H9 (cell line): ENCODE measurements at regions not wholly inside any gene's neighbourhood (a gene's known extent, or its start where the extent isn't known, plus 50 kb on each side); places are given as distances from the start of the nearest gene placed in this dataset.

Source experiments
- DNase-seq: peaks from one replicate; pipeline ENCODE4 v3.0.0-alpha.2; 2017
- H2AFZ ChIP-seq: one replicate; pipeline ENCODE4 v1.6.1; 2013; ENCODE audit warnings: mild to moderate bottlenecking, low read length, control low read depth, moderate library complexity
- H2AK5ac ChIP-seq: 2 replicates; pipeline ENCODE4 v1.6.1; 2013; ENCODE audit warnings: low read length, control low read depth, mixed read lengths; ENCODE audit not compliant: insufficient read length
- H2BK120ac ChIP-seq: one replicate; pipeline ENCODE4 v1.6.1; 2013; ENCODE audit warnings: low read depth, mild to moderate bottlenecking, low read length, control low read depth, inconsistent platforms; ENCODE audit not compliant: poor library complexity, severe bottlenecking
- H2BK12ac ChIP-seq: 2 replicates; pipeline ENCODE4 v1.6.1; 2013; ENCODE audit warnings: low read length, control low read depth, mixed read lengths, low read depth; ENCODE audit not compliant: insufficient read length
- H2BK15ac ChIP-seq: 2 replicates; pipeline ENCODE4 v1.6.1; 2013; ENCODE audit warnings: low read depth, low read length, control low read depth
- H2BK20ac ChIP-seq: one replicate; pipeline ENCODE4 v1.6.1; 2013; ENCODE audit warnings: low read depth, mild to moderate bottlenecking, low read length, control low read depth, inconsistent platforms; ENCODE audit not compliant: poor library complexity, severe bottlenecking
- H2BK5ac ChIP-seq: 2 replicates; pipeline ENCODE4 v1.6.1; 2013; ENCODE audit warnings: low read length, control low read depth, mixed read lengths; ENCODE audit not compliant: insufficient read length
- H3K14ac ChIP-seq: 2 replicates; pipeline ENCODE4 v1.6.1; 2013; ENCODE audit warnings: low read length, control low read depth; ENCODE audit not compliant: insufficient read depth
- H3K18ac ChIP-seq: 2 replicates; pipeline ENCODE4 v1.6.1; 2013; ENCODE audit warnings: low read depth, mild to moderate bottlenecking, mixed read lengths, low read length, control low read depth; ENCODE audit not compliant: insufficient read length
- H3K23ac ChIP-seq: 2 replicates; pipeline ENCODE4 v1.6.1; 2013; ENCODE audit warnings: low read length, control low read depth, mixed read lengths, low read depth; ENCODE audit not compliant: insufficient read length
- H3K23me2 ChIP-seq: 2 replicates; pipeline ENCODE4 v1.6.1; 2013; ENCODE audit warnings: low read depth, mild to moderate bottlenecking, mixed read lengths, low read length, control low read depth; ENCODE audit not compliant: insufficient read length, poor library complexity, severe bottlenecking
- H3K27ac ChIP-seq: 2 replicates; pipeline ENCODE4 v1.5.1; 2013; ENCODE audit warnings: low read length, control low read depth, mixed read lengths, low read depth; ENCODE audit not compliant: insufficient read length
- H3K27me3 ChIP-seq: 2 replicates; pipeline ENCODE4 v1.6.1; 2013; ENCODE audit warnings: low read length, control low read depth, inconsistent platforms; ENCODE audit not compliant: insufficient read depth
- H3K4ac ChIP-seq: 2 replicates; pipeline ENCODE4 v1.6.1; 2013; ENCODE audit warnings: low read depth, mild to moderate bottlenecking, control low read depth, inconsistent platforms, low read length, moderate library complexity
- H3K4me1 ChIP-seq: 2 replicates; pipeline ENCODE4 v1.6.1; 2013; ENCODE audit warnings: low read length, control low read depth, inconsistent platforms; ENCODE audit not compliant: insufficient read depth
- H3K4me2 ChIP-seq: 2 replicates; pipeline ENCODE4 v1.6.1; 2013; ENCODE audit warnings: low read length, control low read depth, mixed read lengths; ENCODE audit not compliant: insufficient read length, insufficient read depth
- H3K56ac ChIP-seq: 2 replicates; pipeline ENCODE4 v1.6.1; 2013; ENCODE audit warnings: low read depth, mild to moderate bottlenecking, mixed read lengths, low read length, control low read depth; ENCODE audit not compliant: insufficient read length
- H3K79me1 ChIP-seq: 2 replicates; pipeline ENCODE4 v1.6.1; 2013; ENCODE audit warnings: low read depth, mild to moderate bottlenecking, moderate library complexity, low read length, control low read depth, inconsistent platforms; ENCODE audit not compliant: insufficient read depth, poor library complexity, severe bottlenecking
- H3K79me2 ChIP-seq: 2 replicates; pipeline ENCODE4 v1.6.1; 2013; ENCODE audit warnings: low read length, control low read depth, inconsistent platforms; ENCODE audit not compliant: insufficient read depth
- H3K9ac ChIP-seq: 2 replicates; pipeline ENCODE4 v1.6.1; 2013; ENCODE audit warnings: low read length, control low read depth, mixed read lengths; ENCODE audit not compliant: insufficient read length; ENCODE audit errors: extremely low read depth
- H3K9me3 ChIP-seq: one replicate; pipeline ENCODE4 v1.6.1; 2013; ENCODE audit warnings: low read depth, low read length, inconsistent platforms; ENCODE audit not compliant: control insufficient read depth
- H3T11ph ChIP-seq: one replicate; pipeline ENCODE4 v1.6.1; 2013; ENCODE audit warnings: mild to moderate bottlenecking, low read length, control low read depth, inconsistent platforms
- H4K20me1 ChIP-seq: one replicate; pipeline ENCODE4 v1.6.1; 2013; ENCODE audit not compliant: control insufficient read depth, insufficient read length, insufficient read depth
- H4K5ac ChIP-seq: 2 replicates; pipeline ENCODE4 v1.6.1; 2013; ENCODE audit warnings: low read depth, mild to moderate bottlenecking, mixed read lengths, low read length, control low read depth; ENCODE audit not compliant: insufficient read length
- H4K8ac ChIP-seq: replicated peaks from 2 replicates; pipeline ENCODE4 v1.6.1; 2013; ENCODE audit warnings: low read length, control low read depth, mixed read lengths, low read depth; ENCODE audit not compliant: insufficient read length
- H4K91ac ChIP-seq: 2 replicates; pipeline ENCODE4 v1.6.1; 2013; ENCODE audit warnings: low read depth, mild to moderate bottlenecking, moderate library complexity, mixed read lengths, low read length, control low read depth; ENCODE audit not compliant: insufficient read length
- H3K27ac Mint-ChIP-seq, 3 experiments: 2 replicates in 2 of 3; 3 replicates in 1 of 3; pipeline ENCODE4 v1.8.0; 2020 to 2021; ENCODE audit warnings: mixed read lengths in 3 of 3, mild to moderate bottlenecking in 1 of 3, moderate library complexity in 1 of 3
- H3K27me3 Mint-ChIP-seq: 2 replicates; pipeline ENCODE4 v1.8.0; 2021; ENCODE audit warnings: low read depth, mild to moderate bottlenecking, moderate library complexity, mixed read lengths
- H3K36me3 Mint-ChIP-seq, 3 experiments: 2 replicates in 2 of 3; 3 replicates in 1 of 3; pipeline ENCODE4 v1.8.0; 2020 to 2021; ENCODE audit warnings: low read depth in 3 of 3, mixed read lengths in 3 of 3; ENCODE audit not compliant: insufficient read depth in 1 of 3
- H3K4me1 Mint-ChIP-seq, 2 experiments: 2 replicates each; pipeline ENCODE4 v1.8.0; 2020; ENCODE audit warnings: mixed read lengths in 2 of 2
- H3K4me3 Mint-ChIP-seq, 2 experiments: 2 replicates in 1 of 2; 3 replicates in 1 of 2; pipeline ENCODE4 v1.8.0; 2020 to 2021; ENCODE audit warnings: mild to moderate bottlenecking in 2 of 2, mixed read lengths in 2 of 2, moderate library complexity in 1 of 2
- H3K9me3 Mint-ChIP-seq, 2 experiments: 2 replicates in 1 of 2; 3 replicates in 1 of 2; pipeline ENCODE4 v1.8.0; 2020; ENCODE audit warnings: mild to moderate bottlenecking in 2 of 2, mixed read lengths in 2 of 2, moderate library complexity in 1 of 2
- CTCF ChIP-seq: fragments of 200-600 bp; sonication (generic); conservative IDR thresholded peaks from 3 replicates; pipeline ENCODE4 v1.8.0; 2021; ENCODE audit warnings: antibody characterized with exemption, mild to moderate bottlenecking
- WGBS: extraction: QIAGEN DNeasy Blood & Tissue Kit; methylation state at CpG from one replicate; pipeline ENCODE4 v1.1.7; 2013; ENCODE audit warnings: missing lambda C conversion rate, low lambda C conversion rate, mixed read lengths; ENCODE audit not compliant: insufficient read length; ENCODE audit errors: extremely low coverage; 5-methylcytosine and 5-hydroxymethylcytosine counted together

GRCh38 chr12:115030017-115030416, 346.0 kb upstream of the TBX3 start:
- Histone ChIP-seq H3K79me1 (no peaks in the 10 kb centered on the region), H3K23me2 (no peaks in the 10 kb centered on the region), H4K8ac (no peak overlapping the region), H4K20me1 (no peaks in the 10 kb centered on the region), H3K4me2 (no peak overlapping the region), H3K18ac (no peak overlapping the region), H4K91ac (no peak overlapping the region), H4K5ac (no peak overlapping the region), H2BK15ac (no peak overlapping the region), H3K23ac (no peak overlapping the region), H3K27me3 (no peaks in the 10 kb centered on the region), H3K56ac (no peak overlapping the region), H2AK5ac (no peak overlapping the region), H2AFZ (no peak overlapping the region), H3K27ac (no peak overlapping the region), H2BK120ac (no peak overlapping the region), H3T11ph (no peak overlapping the region), H3K79me2 (no peaks in the 10 kb centered on the region), H2BK12ac (no peak overlapping the region), H2BK5ac (no peak overlapping the region), H3K14ac (no peak overlapping the region), H2BK20ac (no peak overlapping the region), H3K4me1 (no peaks in the 10 kb centered on the region), H3K9me3 (no peaks in the 10 kb centered on the region), H3K9ac (no peak overlapping the region), H3K4ac (no peak overlapping the region)
- peaks cover 0 to 4% (median 0%) of the 10 kb centered on the region in 3 experiments; a peak in 1 of 7 replicates for H3K36me3 Mint-ChIP-seq
- peaks cover 4% of the 10 kb centered on the region for H3K27me3 Mint-ChIP-seq
- no peak for TF ChIP-seq CTCF
- no peak overlapping the region for H3K27ac Mint-ChIP-seq
- no peaks in the 10 kb centered on the region for H3K4me1 Mint-ChIP-seq
- H3K9me3 Mint-ChIP-seq: peaks cover 0 to 3% of the 10 kb centered on the region in 2 experiments; a peak in 2 of 5 replicates
- DNase-seq: no peak
- no CpG with 5 or more reads among the region's 3 CpGs for WGBS
- no peak overlapping the region for H3K4me3 Mint-ChIP-seq
